GM18870 (cell line): ENCODE measurements at regions not wholly inside any gene's neighbourhood (a gene's known extent, or its start where the extent isn't known, plus 50 kb on each side); places are given as distances from the start of the nearest gene placed in this dataset.
A peak's percentile ranks its signal among the peaks of the same experiment; 100 is the strongest.
"Not testable (repeated sequence)": the region's sequence is repeated elsewhere in the genome, so short reads cannot be mapped to it uniquely, and the experiment has no call there.

Source experiments
- ATAC-seq: cut with Tn5 transposase; IDR thresholded peaks from one replicate; pipeline ENCODE4 v1.9.1; 2021; ENCODE audit warnings: moderate library complexity; ENCODE audit not compliant: unreplicated experiment

- ATAC-seq = no peak
Measured at GRCh38 chrX:40852586-40852985, 117.2 kb upstream of the MED14 start.

GRCh38 chrX:40853004-40853815 lies 117.9 kb upstream of the MED14 start:
- ATAC-seq = no peak

- no peak for ATAC-seq
Measured at GRCh38 chrX:40853816-40854123, 118.4 kb upstream of the MED14 start.

GRCh38 chrX:40854242-40854641 lies 118.9 kb upstream of the MED14 start:
- ATAC-seq = no peak

GRCh38 chrX:40855411-40855810 lies 120.1 kb upstream of the MED14 start:
- ATAC-seq = no peak

GRCh38 chrX:40855932-40856515 lies 120.7 kb upstream of the MED14 start:
- ATAC-seq = no peak

- ATAC-seq = not testable (repeated sequence)
Measured at GRCh38 chrX:40861952-40862554, 126.7 kb upstream of the MED14 start.

- ATAC-seq = not testable (repeated sequence)
Measured at GRCh38 chrX:40863260-40863659, 127.9 kb upstream of the MED14 start.

GRCh38 chrX:40863671-40864070 lies 128.3 kb upstream of the MED14 start:
- no peak for ATAC-seq

- ATAC-seq = no peak
Measured at GRCh38 chrX:40864972-40865371, 129.6 kb upstream of the MED14 start.

- no peak for ATAC-seq
Measured at GRCh38 chrX:40866893-40867292, 131.6 kb upstream of the MED14 start.

- ATAC-seq = no peak
Measured at GRCh38 chrX:40867352-40867751, 132.0 kb upstream of the MED14 start.

- no peak for ATAC-seq
Measured at GRCh38 chrX:40868868-40869267, 133.5 kb upstream of the MED14 start.

- ATAC-seq = not testable (repeated sequence)
Measured at GRCh38 chrX:40870982-40871381, 135.6 kb upstream of the MED14 start.

GRCh38 chrX:40871385-40872082 lies 136.2 kb upstream of the MED14 start:
- ATAC-seq = peak; percentile 83

- no peak for ATAC-seq
Measured at GRCh38 chrX:40872351-40872750, 137.0 kb upstream of the MED14 start.

GRCh38 chrX:40875476-40875875 lies 140.1 kb upstream of the MED14 start:
- no peak for ATAC-seq

GRCh38 chrX:40877887-40878286 lies 142.5 kb upstream of the MED14 start:
- no peak for ATAC-seq

GRCh38 chrX:40878766-40879165 lies 143.4 kb upstream of the MED14 start:
- ATAC-seq = no peak

GRCh38 chrX:40879172-40879571 lies 143.8 kb upstream of the MED14 start:
- ATAC-seq = not testable (repeated sequence)

- no peak for ATAC-seq
Measured at GRCh38 chrX:40880712-40881111, 145.4 kb upstream of the MED14 start.
